ENCODE measurements at regions not wholly inside any gene's neighbourhood (a gene's known extent, or its start where the extent isn't known, plus 50 kb on each side); places are given as distances from the start of the nearest gene placed in this dataset.
"Not testable (repeated sequence)": the region's sequence is repeated elsewhere in the genome, so short reads cannot be mapped to it uniquely, and the experiment has no call there.

DNA sequence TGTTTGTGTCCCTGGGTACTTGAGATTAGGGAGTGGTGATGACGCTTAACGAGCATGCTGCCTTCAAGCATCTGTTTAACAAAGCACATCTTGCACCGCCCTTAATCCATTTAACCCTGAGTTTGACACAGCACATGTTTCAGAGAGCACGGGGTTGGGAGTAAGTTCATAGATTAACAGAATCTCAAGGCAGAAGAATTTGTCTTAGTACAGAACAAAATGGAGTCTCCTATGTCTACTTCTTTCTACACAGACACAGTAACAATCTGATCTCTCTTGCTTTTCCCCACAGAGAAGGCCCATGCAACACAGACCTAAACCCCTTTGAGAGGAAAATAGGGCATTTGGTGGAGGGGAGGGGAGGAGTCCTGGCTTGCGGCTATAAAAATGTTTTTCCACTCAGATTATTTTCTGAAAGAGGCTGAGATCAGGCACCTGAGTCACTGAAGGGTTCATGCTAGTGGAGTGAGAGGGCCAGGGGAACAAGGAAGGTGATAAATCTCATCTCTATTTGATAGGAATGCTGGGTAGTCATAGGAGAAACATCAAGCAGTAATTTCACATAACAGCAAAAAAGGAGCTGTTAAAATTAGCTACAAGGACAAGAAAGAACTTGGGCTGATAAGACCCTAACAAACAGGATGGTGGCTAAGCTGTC is 136.9 kb downstream of the OR2B2 start:
- not testable (repeated sequence) for H3K4me3 Mint-ChIP-seq; DNase-seq; H3K27ac Mint-ChIP-seq; H3K9me3 Mint-ChIP-seq; H3K36me3 Mint-ChIP-seq (ENCODE audit: low read depth)
- H3K27me3 Mint-ChIP-seq, result peaks cover 33% of the 10 kb centered on the region
- ChIA-PET CTCF (interaction anchor here (0.6 to 1.9 kb wide), 2 partner anchors 21 to 36 kb away, joined by 3 to 6 read pairs; no protein-coding TSS in a partner anchor), POLR2A (interaction anchor here (0.6 kb wide), 1 partner anchor 643 kb away, joined by 3 read pairs; no protein-coding TSS in a partner anchor)
- H3K4me1 Mint-ChIP-seq, result peaks cover 22% of the 10 kb centered on the region

GRCh38 chr6:27774264-27774600 is 138.0 kb downstream of the OR2B2 start:
- H3K27ac Mint-ChIP-seq; H3K4me3 Mint-ChIP-seq; H3K36me3 Mint-ChIP-seq (ENCODE audit: low read depth); H3K9me3 Mint-ChIP-seq; DNase-seq; POLR2A ChIA-PET: not testable (repeated sequence)
- H3K4me1 Mint-ChIP-seq, result peaks cover 22% of the 10 kb centered on the region
- peaks cover 32% of the 10 kb centered on the region for H3K27me3 Mint-ChIP-seq
- CTCF ChIA-PET, result interaction anchor here (2.7 kb wide), 1 partner anchor 11 kb away, joined by 16 read pairs; no protein-coding TSS in a partner anchor

DNA sequence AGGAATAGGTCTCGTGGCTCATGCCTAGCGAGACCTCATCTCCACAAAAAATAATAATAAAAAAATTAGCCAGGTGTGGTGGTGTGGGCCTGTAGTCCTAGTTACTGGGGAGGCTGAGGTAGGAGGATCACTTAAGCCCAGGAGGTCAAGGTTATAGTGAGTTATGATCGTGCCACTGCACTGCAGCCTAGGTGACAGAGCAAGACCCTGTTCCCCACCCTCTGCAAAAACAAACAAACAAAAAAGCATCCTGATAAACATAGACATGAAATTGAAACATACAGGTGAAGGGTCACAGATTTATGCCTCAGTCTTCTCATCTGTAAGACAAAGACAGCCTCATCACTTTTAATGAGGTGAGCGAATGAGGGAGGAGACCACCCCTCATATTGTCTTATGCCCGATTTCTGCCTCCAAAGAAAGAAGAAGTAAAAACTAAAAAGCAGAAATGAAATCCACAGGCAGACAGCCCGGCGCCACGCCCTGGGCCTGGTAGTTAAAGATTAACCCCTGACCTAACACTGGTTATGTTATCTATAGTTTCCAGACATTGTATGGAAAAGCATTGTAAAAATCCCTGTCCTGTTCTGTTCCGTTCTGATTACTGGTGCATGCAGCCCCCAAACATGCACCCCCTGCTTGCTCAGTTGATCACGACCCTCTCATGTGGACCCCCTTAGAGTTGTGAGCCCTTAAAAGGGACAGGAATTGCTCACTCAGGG is 138.5 kb downstream of the OR2B2 start:
- POLR2A ChIA-PET, result interaction anchor here (1.3 to 3.6 kb wide), 5 partner anchors 12 to 121 kb away, joined by 3 to 35 read pairs (median 4); a partner anchor contains a TSS
- peaks cover 30% of the 10 kb centered on the region for H3K27me3 Mint-ChIP-seq
- peaks cover 22% of the 10 kb centered on the region for H3K4me1 Mint-ChIP-seq
- CTCF ChIA-PET, result interaction anchor here (1.5 to 4.0 kb wide), 8 partner anchors 7 to 1204 kb away, joined by 3 to 51 read pairs (median 22); a partner anchor contains a TSS
- DNase-seq; H3K36me3 Mint-ChIP-seq (ENCODE audit: low read depth); H3K4me3 Mint-ChIP-seq; H3K9me3 Mint-ChIP-seq; H3K27ac Mint-ChIP-seq: not testable (repeated sequence)

DNA sequence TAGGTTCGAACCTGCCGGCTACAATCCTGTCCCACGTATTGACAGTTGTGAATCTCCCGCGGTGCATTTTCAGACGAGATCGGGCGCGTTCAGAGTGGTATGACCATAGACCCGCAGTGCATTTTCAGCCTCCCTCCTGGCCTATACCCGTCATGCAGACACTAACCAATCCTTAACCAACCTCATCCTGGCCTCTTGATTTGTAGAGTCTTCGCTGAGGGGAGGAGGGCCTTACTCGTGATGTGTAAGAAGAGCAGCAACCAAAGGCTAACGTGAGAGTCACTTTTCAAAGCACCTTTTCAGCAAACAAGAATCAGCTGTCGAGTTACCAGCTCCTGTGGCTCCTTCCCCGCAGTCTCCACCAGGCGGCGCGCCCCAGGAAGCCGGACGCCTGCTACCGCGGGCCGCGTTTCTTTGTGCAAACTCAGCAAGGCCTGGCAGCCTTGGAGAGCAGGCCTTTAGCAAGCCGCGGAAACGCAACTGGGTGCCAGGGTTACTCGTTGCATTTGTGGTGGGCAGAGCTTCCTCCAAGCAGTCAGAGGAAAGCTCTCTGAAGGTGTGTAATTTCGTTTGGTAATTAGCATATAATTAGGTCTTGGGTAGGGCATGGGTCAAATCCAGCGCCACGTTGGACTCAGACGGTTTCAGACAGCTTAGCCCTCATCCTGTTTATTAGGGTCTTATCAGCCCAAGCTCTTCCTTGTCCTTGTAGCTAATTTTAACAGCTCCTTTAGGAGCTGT is 139.8 kb downstream of the OR2B2 start:
- peak overlapping the region; percentile 46 for H3K27ac Mint-ChIP-seq
- H3K9me3 Mint-ChIP-seq, result no peaks in the 10 kb centered on the region
- H3K4me3 Mint-ChIP-seq, result peak overlapping the region; percentile 6
- peaks cover 22% of the 10 kb centered on the region for H3K4me1 Mint-ChIP-seq
- CTCF ChIA-PET, result interaction anchor here (0.5 to 4.0 kb wide), 44 partner anchors 9 to 1203 kb away, joined by 3 to 51 read pairs (median 4); partner anchors contain the start of gene ZNF184
- POLR2A ChIA-PET, result interaction anchor here (0.8 to 3.6 kb wide), 22 partner anchors 9 to 1602 kb away, joined by 3 to 35 read pairs (median 4); a partner anchor contains a TSS
- H3K27me3 Mint-ChIP-seq, result peaks cover 19% of the 10 kb centered on the region
- no peaks in the 10 kb centered on the region for H3K36me3 Mint-ChIP-seq (ENCODE audit: low read depth)
- DNase-seq, result peak; percentile 94

DNA sequence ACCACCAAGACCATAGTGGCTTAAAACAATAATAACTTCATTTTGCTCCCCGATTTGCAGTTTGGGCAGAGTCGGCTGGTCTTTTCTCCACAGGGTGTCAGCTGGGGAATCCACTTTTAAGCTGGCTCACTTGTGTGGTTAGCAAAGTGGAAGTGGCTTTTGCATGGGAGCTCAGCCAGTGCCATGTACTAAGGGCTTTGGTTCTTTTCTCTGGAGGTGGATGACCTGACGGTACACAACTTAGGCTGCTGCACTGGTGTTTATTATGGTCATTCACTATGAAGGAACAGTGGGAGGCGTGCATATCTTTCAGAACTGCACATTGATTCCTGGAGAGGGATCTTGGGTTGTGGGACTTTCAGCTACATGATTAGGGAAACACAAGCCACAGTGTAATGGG is 141.0 kb downstream of the OR2B2 start:
- ChIA-PET POLR2A (interaction anchor here (1.6 to 3.6 kb wide), 7 partner anchors 11 to 123 kb away, joined by 6 to 35 read pairs (median 10); a partner anchor contains a TSS), CTCF (interaction anchor here (0.6 to 4.0 kb wide), 8 partner anchors 10 to 594 kb away, joined by 3 to 51 read pairs (median 6); no protein-coding TSS in a partner anchor)
- no peak for DNase-seq
- no peaks in the 10 kb centered on the region for H3K36me3 Mint-ChIP-seq (ENCODE audit: low read depth)
- H3K4me1 Mint-ChIP-seq, result peaks cover 22% of the 10 kb centered on the region
- no peak overlapping the region for H3K4me3 Mint-ChIP-seq
- H3K27me3 Mint-ChIP-seq, result peaks cover 13% of the 10 kb centered on the region
- H3K9me3 Mint-ChIP-seq, result no peaks in the 10 kb centered on the region
- H3K27ac Mint-ChIP-seq, result no peak overlapping the region

- DNase-seq, result no peak
- peaks cover 13% of the 10 kb centered on the region for H3K27me3 Mint-ChIP-seq
- no peak overlapping the region for H3K4me3 Mint-ChIP-seq
- no peaks in the 10 kb centered on the region for H3K9me3 Mint-ChIP-seq
- POLR2A ChIA-PET, result interaction anchor here (1.6 to 3.6 kb wide), 5 partner anchors 11 to 124 kb away, joined by 6 to 35 read pairs (median 12); a partner anchor contains a TSS
- CTCF ChIA-PET, result interaction anchor here (0.6 to 4.0 kb wide), 5 partner anchors 10 to 1030 kb away, joined by 3 to 51 read pairs (median 27); no protein-coding TSS in a partner anchor
- H3K27ac Mint-ChIP-seq, result no peak overlapping the region
- peaks cover 22% of the 10 kb centered on the region for H3K4me1 Mint-ChIP-seq
- H3K36me3 Mint-ChIP-seq (ENCODE audit: low read depth), result no peaks in the 10 kb centered on the region
Observed at GRCh38 chr6:27770724-27771123, 141.5 kb downstream of the OR2B2 start.

- POLR2A ChIA-PET, result interaction anchor here (0.7 to 2.0 kb wide), 3 partner anchors 15 to 39 kb away, joined by 3 to 5 read pairs (median 3); a partner anchor contains a TSS
- CTCF ChIA-PET, result interaction anchor here (2.2 kb wide), 1 partner anchor 28 kb away, joined by 7 read pairs; no protein-coding TSS in a partner anchor
- DNase-seq, result no peak
- Mint-ChIP-seq H3K4me1 (peaks cover 22% of the 10 kb centered on the region), H3K27me3 (peaks cover 9% of the 10 kb centered on the region), H3K9me3 (no peaks in the 10 kb centered on the region), H3K27ac (no peak overlapping the region), H3K4me3 (no peak overlapping the region), H3K36me3 (ENCODE audit: low read depth) (no peaks in the 10 kb centered on the region)
Observed at GRCh38 chr6:27768556-27768955, 143.6 kb downstream of the OR2B2 start.

- H3K27me3 Mint-ChIP-seq, result peaks cover 9% of the 10 kb centered on the region
- peaks cover 17% of the 10 kb centered on the region for H3K4me1 Mint-ChIP-seq
- no peak for DNase-seq
- no peak overlapping the region for H3K4me3 Mint-ChIP-seq
- ChIA-PET POLR2A (interaction anchor here (1.2 to 2.0 kb wide), 2 partner anchors 14 to 40 kb away, joined by 3 to 5 read pairs; a partner anchor contains a TSS), CTCF (interaction anchor here (2.2 kb wide), 1 partner anchor 28 kb away, joined by 7 read pairs; no protein-coding TSS in a partner anchor)
- H3K27ac Mint-ChIP-seq, result no peak overlapping the region
- H3K36me3 Mint-ChIP-seq (ENCODE audit: low read depth), result no peaks in the 10 kb centered on the region
- no peaks in the 10 kb centered on the region for H3K9me3 Mint-ChIP-seq
Observed at GRCh38 chr6:27767851-27768250, 144.3 kb downstream of the OR2B2 start.

DNA sequence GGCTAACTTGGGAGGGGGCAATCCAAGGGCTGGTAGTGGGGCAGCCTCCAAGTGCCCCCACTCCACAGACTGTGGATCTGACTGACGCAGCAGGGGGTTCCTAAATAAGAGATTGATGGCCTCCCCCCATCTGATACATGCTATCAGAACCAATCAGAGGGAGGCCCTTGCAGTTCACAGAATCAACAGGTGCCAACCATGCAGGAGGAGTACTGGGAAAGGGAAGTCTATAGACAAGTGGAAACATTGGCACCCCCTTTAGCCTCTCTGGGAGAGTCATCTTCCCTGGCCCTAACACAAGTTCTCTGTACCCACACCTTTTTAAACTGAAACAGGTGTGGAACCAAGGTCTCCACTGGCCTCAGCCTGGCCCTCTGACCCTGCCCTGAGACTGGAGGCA is 145.8 kb downstream of the OR2B2 start:
- no peak for DNase-seq
- Mint-ChIP-seq H3K4me1 (peaks cover 7% of the 10 kb centered on the region), H3K36me3 (ENCODE audit: low read depth) (no peaks in the 10 kb centered on the region), H3K27ac (no peak overlapping the region), H3K9me3 (no peaks in the 10 kb centered on the region), H3K4me3 (no peak overlapping the region), H3K27me3 (peaks cover 8% of the 10 kb centered on the region)
- POLR2A ChIA-PET, result no interaction called here
- CTCF ChIA-PET, result no interaction called here

DNA sequence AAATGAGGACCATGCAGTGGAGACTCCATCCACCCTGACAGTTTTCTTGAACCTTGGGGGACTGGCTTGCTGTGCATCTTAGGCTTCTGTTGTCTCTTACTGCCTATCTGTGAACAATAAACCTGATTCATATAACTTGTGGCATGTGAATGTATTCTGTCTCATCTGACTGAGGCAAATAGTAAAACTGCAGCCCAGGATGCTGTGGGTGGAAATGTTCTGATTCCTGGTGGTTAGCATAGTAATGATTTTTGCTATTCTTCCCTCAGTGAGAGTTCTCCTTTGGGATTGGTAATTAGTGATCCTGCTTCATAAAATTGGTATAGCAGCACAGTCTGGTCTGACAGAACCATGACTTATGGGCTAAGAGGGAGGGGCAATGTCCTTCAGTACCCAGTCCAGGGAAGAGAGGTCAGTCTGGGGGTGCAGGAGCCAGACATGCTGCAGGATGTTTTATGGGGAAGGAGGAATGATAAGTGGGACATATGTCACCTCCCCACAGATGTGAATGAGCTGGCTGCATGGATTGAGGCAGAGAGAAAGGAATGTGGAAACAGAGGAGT is 147.1 kb downstream of the OR2B2 start:
- CTCF ChIA-PET, result interaction anchor here (0.6 to 1.1 kb wide), 3 partner anchors 8 to 1283 kb away, joined by 3 read pairs; no protein-coding TSS in a partner anchor
- POLR2A ChIA-PET, result interaction anchor here (1.0 to 1.2 kb wide), 3 partner anchors 37 to 101 kb away, joined by 3 to 4 read pairs (median 3); a partner anchor contains a TSS
- H3K9me3 Mint-ChIP-seq, result no peaks in the 10 kb centered on the region
- no peak overlapping the region for H3K27ac Mint-ChIP-seq
- H3K4me1 Mint-ChIP-seq, result peaks cover 12% of the 10 kb centered on the region
- H3K4me3 Mint-ChIP-seq, result no peak overlapping the region
- H3K27me3 Mint-ChIP-seq, result no peaks in the 10 kb centered on the region
- H3K36me3 Mint-ChIP-seq (ENCODE audit: low read depth), result no peaks in the 10 kb centered on the region
- no peak for DNase-seq

DNA sequence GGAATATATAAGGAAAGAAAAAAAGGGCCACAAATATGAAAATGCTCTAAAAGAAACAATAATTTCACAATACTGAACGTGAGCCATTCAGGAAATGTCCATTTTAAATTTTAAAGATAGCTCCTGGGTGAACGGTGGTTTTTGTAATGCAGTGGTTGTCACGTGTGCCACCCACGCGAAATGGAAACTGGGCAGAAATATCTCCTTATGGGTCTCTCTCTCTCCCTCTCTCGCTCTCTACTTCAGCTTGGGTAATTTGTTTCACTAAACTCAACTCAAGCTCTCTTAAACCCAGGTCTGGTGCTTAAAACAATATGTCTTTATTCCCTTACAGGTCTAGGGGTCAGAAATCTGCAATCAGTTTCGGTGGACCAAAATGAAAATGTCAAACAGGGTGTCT is 150.8 kb downstream of the OR2B2 start:
- POLR2A ChIA-PET, result interaction anchor here (0.6 to 2.0 kb wide), 3 partner anchors 9 to 614 kb away, joined by 3 to 6 read pairs (median 3); partner anchors contain the start of gene ZNF184
- CTCF ChIA-PET, result interaction anchor here (1.4 to 6.0 kb wide), 4 partner anchors 9 to 35 kb away, joined by 3 to 40 read pairs (median 8); no protein-coding TSS in a partner anchor
- no peak for DNase-seq
- Mint-ChIP-seq H3K9me3 (no peaks in the 10 kb centered on the region), H3K27me3 (no peaks in the 10 kb centered on the region), H3K4me3 (no peak overlapping the region), H3K4me1 (peaks cover 39% of the 10 kb centered on the region), H3K36me3 (ENCODE audit: low read depth) (no peaks in the 10 kb centered on the region), H3K27ac (no peak overlapping the region)

DNA sequence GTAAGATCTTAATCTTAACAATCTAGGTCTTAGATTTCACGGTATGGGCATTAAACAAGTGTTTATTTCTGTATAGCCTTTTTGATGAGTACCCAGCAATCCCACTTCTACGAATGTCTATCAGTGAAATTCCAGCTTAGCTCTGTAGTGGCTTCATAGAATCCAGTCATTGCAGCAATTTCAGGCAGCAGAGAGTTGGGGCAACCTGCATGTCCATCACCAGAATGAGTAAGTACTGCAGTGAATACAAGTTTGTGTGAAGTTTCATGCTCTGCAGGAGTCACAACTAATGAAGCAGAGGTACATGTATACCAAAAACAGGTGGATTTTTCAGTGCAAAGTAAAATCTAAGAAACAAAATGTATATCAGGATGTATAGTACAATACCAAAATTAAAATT is 151.7 kb downstream of the OR2B2 start:
- ChIA-PET CTCF (interaction anchor here (1.8 to 6.0 kb wide), 3 partner anchors 8 to 36 kb away, joined by 6 to 40 read pairs (median 10); no protein-coding TSS in a partner anchor), POLR2A (interaction anchor here (0.9 to 2.0 kb wide), 4 partner anchors 10 to 613 kb away, joined by 3 to 6 read pairs (median 3); a partner anchor contains a TSS)
- no peak for DNase-seq
- Mint-ChIP-seq H3K27me3 (no peaks in the 10 kb centered on the region), H3K4me3 (no peak overlapping the region), H3K4me1 (peaks cover 40% of the 10 kb centered on the region), H3K36me3 (ENCODE audit: low read depth) (no peaks in the 10 kb centered on the region), H3K27ac (no peak overlapping the region), H3K9me3 (no peaks in the 10 kb centered on the region)

Measured in activated CD4-positive, alpha-beta memory T cell treated with anti-CD3 and anti-CD28 coated beads, Interleukin-2, amount 10 ng/mL, durations not matched to agents 7 days and 5 days (primary cell).